ENCODE measurements at regions not wholly inside any gene's neighbourhood (a gene's known extent, or its start where the extent isn't known, plus 50 kb on each side); places are given as distances from the start of the nearest gene placed in this dataset.

DNA sequence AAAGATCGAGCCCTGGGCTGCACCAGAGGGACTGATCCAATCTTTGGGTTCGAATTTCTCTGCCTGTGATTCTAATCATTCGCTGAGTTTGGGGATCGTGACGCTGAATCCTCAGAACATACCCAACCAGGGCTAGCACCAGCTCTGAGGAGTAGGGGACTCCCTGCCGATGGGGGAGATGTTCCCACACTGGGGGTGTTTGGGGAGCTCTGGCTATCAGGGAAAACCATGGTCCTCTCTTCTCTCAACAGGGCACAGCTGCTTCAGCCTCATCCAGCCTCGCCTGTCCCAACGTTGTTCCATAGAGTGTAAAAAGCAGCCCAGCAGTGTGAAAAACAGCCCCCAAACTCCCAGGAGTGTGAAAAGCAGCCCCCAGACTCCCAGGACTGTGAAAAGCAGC is 136.6 kb downstream of the ANKRD60 start:
- no peak for DNase-seq

DNA sequence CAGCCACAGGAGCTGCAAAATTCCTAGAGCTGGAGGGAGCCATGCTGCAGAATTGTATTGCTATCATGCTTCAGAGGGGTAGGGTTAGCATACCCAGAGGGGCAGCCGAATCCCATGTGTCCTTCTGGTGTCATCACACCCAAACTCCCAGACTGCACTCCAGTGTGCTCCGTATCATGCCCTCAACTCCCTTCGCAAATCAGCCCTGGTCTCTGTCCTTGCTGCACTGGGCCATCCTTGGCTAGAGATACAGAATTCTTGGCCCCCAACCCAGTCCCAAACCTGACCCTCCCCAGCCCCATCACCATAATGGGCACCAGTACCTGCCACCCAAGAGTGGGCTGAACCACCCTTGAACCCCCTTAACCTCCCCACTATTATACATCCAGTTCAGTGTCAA is 138.3 kb downstream of the ANKRD60 start:
- DNase-seq, result no peak

- DNase-seq, result no peak
Measured at GRCh38 chr20:58088625-58089024, 139.8 kb downstream of the ANKRD60 start.

- no peak for DNase-seq
Measured at GRCh38 chr20:58088105-58088504, 140.3 kb downstream of the ANKRD60 start.

DNA sequence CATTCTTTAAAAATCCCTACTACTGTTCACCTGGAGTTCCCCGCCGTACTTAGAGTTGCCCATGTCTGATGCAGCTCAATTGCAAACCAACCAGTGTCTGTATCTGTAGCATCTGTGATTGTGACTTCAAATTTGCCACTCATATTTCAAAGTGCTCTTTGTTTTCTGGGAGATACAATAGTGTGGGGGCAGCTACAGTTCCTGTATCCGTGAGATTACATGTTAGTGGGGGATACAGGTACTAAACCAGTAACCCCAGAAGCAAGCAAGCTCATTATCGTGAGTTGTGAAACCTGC is 140.9 kb downstream of the ANKRD60 start:
- DNase-seq, result no peak

DNA sequence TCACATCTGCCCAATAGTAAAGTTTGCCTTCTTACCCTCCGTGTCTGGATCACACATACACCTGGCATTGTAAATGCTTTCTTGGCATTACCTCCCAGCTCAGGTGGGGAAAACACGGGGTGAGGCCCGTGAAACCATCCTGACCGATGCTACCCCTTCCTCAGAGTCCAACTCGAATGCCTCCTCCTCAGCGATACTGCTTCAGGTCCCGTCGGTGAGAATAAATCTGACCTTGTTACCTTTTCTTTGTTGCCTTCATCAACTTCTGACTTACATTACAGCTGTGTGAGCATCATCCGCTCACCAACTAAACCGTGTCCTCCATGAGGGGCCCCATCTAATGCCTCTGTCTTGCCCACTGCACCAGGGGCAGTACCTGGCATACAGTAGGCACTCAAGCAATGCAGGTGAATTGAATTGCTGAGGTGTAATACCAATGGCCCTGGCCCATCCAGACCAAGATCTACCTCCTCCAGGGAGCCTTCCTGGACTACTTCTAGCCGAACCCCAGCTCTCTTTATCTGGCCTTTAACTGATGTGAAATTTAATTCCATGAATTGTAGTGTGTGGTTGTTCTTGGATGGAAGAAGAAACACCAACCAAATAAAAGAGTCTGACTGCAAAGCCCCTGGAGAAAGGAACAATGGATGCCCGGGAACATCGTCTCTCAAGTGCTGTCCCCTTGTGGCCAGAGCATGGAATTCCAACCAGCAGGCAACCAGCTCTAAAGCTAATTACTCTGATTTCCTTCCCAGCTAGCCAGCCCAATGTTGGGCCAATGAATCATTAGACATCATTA is 141.5 kb downstream of the ANKRD60 start:
- DNase-seq, result peak; percentile 46

DNA sequence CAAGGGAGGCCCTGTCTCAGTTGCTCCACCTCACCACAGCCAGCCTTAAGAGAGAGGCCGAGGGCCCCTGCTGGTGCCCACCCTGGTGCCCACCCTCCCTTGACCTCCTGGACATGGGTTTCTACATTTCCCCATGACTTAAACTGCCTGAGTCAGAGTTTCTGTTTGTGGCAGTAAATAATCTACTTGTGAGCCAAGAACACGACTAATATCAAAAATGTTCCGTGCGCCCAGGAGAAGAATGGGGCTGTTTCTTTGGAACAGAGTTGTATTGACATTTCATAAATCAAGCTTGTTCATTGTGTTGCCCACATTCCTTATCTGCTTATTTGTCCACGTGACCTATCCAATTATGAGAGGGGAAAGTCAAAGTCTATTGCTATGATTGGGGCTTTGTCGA is 143.5 kb downstream of the ANKRD60 start:
- no peak for DNase-seq

- no peak for DNase-seq
Measured at GRCh38 chr20:58084566-58084965, 143.9 kb downstream of the ANKRD60 start.

GRCh38 chr20:58081846-58082245 is 146.6 kb downstream of the ANKRD60 start:
- peak; percentile 20 for DNase-seq

GRCh38 chr20:58078741-58079522 is 149.5 kb downstream of the ANKRD60 start:
- peak; percentile 26 for DNase-seq

GRCh38 chr20:58077282-58077681 is 151.2 kb downstream of the ANKRD60 start:
- no peak for DNase-seq

DNA sequence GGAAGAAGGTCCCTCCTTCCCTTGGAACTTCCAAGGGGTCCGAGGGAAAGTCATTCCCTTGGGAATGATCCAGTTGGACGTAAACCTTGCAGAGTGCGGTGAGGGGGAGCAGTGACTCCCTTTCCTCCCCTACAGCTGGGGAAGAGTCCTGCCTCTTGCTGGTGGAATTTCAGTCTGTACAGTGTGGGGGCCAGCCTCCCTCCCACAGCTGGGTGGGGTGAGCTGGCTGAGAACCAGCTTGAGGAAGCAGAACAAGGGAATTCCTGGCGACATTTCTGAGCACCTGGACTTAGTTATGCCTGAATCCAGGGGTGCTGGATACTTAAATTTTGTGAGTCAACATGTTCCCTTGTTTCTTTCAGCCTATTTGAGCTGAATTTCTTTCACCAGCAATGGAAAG is 152.0 kb downstream of the ANKRD60 start:
- no peak for DNase-seq

- DNase-seq, result no peak
Measured at GRCh38 chr20:58075586-58076345, 152.7 kb downstream of the ANKRD60 start.

- DNase-seq, result no peak
Measured at GRCh38 chr20:58073945-58074856, 154.3 kb downstream of the ANKRD60 start.

DNA sequence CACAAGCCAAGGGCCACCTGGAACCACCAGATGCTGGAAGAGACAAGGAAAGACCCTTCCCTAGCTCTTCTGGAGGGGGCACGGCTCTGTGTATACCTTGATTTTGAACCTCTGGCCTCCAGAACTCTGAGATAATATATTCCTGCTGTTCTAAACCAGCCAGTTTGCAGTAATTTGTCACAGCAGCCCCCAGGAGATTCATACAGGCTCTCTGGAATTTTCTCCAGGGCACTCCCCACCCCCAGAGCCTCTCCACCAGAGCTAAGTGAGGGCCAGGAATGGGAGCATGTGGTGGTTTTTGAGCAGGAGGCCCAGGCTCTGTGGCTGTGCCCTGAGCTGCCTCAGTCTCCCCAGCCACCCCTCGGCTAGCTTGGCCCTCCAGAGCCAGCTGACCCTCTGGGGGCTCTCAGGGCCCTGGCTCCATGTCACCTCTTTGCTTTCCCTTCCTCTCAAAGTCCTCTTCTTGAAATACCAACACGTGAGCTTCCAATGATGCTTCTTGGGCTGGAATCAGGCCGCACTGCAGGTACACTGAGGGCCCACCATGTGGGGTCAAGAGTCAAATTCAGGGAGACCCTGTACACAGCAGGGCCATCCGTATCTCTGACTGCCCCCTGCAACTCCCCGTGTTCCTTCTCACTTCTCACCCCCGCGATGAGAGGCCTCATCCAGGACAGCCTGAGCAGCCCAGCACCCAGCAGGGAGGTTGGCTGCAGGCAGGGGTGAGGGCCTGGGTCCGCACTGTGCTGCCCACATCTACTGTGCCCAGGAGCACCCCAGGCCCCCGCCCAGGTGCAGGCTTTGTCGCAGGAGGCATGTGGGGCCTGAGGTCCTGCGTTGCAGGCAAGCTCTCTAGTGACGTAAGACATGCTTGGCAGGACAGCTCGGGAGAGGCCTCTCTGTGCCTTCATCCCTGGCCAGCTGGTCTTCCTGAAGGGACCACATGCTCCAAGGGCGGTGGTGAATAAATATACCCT is 155.5 kb downstream of the ANKRD60 start:
- no peak for DNase-seq

GRCh38 chr20:58071991-58072390 is 156.5 kb downstream of the ANKRD60 start:
- DNase-seq, result no peak

DNA sequence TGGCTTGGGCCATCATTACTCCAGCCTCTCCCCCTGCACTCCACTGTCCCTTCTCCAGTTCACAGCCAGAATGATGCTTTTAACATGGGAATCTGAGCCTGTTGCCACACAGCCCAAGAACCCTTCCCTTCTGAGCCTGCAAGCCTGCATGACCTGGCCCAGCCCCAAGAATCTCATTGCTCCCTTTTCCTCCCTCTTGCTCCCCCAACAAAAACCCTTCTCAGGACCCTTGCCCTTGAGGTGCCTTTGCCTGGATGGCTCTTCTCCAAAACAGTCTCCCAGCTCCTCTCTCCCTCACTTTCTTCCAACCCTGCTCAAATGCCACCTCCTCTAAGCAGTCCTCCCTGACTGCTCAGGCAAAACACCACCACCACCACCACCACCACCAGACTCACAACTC is 157.2 kb downstream of the ANKRD60 start:
- no peak for DNase-seq

DNA sequence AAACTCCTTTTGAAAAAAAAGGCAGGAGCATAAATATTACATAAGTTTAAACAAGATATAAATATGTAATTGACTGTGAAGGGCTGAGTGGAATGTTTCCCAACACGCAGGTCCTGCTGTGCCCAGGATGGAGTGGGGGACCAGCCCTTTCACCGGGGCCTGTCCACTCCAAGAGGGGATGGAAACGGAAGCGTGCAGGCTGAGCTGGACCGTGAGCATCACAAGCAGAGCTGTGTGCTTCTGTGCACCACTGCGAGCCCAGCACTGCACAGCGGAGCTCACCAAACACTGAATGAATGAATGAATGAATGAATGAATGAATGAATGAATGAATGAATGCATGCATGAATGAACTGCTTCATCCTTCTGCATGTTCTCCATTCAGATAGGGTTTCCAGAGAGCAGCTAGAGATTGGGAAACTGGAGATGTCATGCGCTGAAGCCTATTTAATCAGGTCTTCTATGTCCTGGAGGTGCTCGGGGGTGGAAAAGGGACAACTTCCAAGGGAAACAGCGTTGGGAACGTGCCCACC is 157.7 kb downstream of the ANKRD60 start:
- DNase-seq, result no peak

DNA sequence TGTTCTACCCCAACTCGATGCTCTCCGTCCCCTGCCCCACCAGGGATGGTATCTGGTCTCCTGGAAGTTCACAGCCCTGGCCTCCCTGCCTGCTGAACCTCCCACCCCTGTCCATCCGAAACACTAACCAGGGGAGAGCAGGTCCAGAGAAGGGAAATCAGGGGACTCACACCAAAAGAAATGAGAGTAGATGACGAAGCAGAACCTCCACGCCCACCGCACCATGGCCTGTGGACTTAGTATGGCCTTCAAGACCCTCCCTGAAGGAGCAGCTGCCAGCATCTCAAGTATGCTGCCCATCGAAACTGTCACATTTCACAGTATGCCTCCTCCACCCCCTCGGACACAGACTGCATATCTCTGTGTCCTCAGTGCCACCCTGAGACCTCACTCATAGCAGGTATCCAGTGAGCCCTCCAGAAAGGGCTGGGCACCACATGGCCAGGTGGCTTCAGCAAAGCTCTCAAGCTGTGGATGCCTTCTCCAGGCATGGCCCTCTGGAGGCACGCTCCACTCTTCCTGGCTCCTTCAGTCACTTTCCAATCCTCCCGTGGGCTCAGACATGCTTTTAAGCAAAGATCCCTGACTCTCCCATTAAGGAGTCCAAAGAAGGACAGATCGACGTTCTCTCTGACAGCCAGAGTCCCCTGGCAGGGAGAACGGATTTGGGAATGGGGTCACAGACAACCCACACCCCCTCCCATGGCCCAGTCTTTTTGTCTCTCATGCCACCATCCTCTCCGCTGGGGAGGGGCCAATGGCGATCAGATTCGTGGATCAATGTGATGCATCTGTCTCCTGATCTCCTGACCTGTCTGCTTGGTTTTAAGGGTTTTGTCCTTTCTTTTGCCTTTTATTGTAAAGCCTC is 158.4 kb downstream of the ANKRD60 start:
- no peak for DNase-seq

Measured in left kidney (tissue), 1 donor.